AG10803 (cell line): ENCODE measurements at regions not wholly inside any gene's neighbourhood (a gene's known extent, or its start where the extent isn't known, plus 50 kb on each side); places are given as distances from the start of the nearest gene placed in this dataset.
"Not testable (repeated sequence)": the region's sequence is repeated elsewhere in the genome, so short reads cannot be mapped to it uniquely, and the experiment has no call there.

ENCODE experiments used
- DNase-seq: peaks from one replicate; pipeline ENCODE4 v3.0.0; 2010; ENCODE audit warnings: low read depth
- H3K4me3 ChIP-seq: 2 replicates; pipeline ENCODE4 v1.5.1; 2011; ENCODE audit warnings: mild to moderate bottlenecking, low read length, control low read depth
- TF ChIP-seq, protein P1 (sequence below): conservative IDR thresholded peaks from 2 replicates; pipeline ENCODE4 v1.5.1; 2011; ENCODE audit warnings: mild to moderate bottlenecking, low read length, control low read depth, inconsistent platforms

DNA sequence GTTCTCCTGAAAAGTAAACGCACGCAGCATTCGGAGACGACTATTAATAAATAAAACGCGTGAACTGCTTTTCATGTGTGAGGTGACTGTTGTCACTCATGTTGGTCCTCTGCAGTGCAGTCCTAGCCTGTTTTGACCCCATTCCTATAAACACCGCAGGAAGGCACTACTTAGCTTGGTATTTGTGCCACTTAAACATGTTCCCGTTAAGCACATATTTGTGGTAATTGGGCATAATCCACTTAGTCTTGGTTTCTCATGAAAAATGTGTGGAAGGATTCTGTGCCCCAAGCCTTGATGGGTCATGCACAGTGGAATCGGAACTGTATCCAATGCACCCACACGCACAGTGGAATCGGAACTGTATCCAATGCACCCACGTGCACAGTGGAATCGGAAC lies 313.9 kb downstream of the THBS2 start:
- DNase-seq = no peak
- H3K4me3 ChIP-seq = no peak overlapping the region
- TF ChIP-seq, protein P1, sequence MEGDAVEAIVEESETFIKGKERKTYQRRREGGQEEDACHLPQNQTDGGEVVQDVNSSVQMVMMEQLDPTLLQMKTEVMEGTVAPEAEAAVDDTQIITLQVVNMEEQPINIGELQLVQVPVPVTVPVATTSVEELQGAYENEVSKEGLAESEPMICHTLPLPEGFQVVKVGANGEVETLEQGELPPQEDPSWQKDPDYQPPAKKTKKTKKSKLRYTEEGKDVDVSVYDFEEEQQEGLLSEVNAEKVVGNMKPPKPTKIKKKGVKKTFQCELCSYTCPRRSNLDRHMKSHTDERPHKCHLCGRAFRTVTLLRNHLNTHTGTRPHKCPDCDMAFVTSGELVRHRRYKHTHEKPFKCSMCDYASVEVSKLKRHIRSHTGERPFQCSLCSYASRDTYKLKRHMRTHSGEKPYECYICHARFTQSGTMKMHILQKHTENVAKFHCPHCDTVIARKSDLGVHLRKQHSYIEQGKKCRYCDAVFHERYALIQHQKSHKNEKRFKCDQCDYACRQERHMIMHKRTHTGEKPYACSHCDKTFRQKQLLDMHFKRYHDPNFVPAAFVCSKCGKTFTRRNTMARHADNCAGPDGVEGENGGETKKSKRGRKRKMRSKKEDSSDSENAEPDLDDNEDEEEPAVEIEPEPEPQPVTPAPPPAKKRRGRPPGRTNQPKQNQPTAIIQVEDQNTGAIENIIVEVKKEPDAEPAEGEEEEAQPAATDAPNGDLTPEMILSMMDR = no peak

DNA sequence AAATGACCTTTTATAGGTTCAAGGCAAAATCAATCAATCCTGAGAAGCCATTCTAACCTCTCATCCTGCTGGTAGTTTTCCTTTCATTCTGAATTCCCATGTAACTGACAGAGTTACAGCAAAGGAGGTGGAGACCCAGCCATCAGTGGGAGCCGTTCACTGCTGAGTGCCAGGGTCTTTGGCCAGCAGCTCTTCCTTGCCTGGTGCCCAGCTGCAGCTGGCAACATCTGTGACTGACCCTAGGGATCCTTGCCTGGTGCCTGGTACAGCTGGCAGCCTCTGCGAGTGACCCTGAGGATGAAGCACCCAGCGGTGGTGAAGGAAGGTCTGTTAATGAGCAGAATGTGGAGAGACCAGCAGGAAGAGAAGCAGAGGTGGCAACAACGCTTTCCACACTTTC lies 314.6 kb downstream of the THBS2 start:
- DNase-seq = no peak
- TF ChIP-seq, protein P1 = no peak
- H3K4me3 ChIP-seq = no peak overlapping the region

GRCh38 chr6:168938546-168938945 lies 315.1 kb downstream of the THBS2 start:
- TF ChIP-seq, protein P1 = no peak
- no peak overlapping the region for H3K4me3 ChIP-seq
- DNase-seq = no peak

DNA sequence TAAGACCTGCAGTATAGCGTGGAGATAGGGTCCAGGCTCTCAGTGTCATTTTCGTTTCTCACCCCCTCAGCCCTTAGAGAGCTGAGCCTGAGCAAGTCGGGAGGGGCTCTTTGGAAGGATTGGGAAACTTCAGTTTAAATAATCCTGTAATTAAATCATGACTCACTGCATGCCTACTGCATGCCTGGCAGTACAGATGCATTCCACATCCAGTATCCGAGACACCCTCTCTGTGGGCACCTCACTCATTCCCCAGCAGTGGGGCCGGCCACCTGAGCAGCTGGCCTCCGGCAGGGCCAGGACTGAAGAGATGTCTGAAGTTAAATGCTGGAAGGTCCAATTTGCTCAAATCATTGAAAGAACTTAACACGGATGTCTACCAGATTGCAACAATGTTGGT lies 316.6 kb downstream of the THBS2 start:
- peak; percentile 71 for DNase-seq
- no peak overlapping the region for H3K4me3 ChIP-seq
- TF ChIP-seq, protein P1 = no peak

DNA sequence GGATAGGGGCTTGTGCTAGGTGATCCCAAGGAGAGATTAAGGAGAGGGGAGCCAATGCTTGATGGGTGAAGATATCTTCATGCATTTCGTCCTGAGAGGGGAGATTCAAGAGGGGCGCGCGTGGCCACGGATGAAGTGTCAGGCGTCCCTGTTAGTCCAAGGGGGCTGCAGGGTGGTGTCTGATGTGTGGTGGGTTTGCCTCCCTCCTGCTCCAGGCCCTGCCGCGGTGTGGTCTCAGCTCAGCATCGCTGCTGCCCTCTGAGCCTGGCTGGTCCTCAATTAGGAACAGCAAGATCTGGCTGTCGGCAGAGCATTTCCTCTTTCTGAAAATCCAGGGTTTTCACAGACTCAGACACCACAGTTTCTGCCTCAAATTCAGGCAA lies 318.0 kb downstream of the THBS2 start:
- no peak overlapping the region for H3K4me3 ChIP-seq
- no peak for DNase-seq
- TF ChIP-seq, protein P1 = no peak

GRCh38 chr6:168934660-168935627 lies 318.7 kb downstream of the THBS2 start:
- TF ChIP-seq, protein P1 = no peak
- H3K4me3 ChIP-seq = no peak overlapping the region
- DNase-seq = peak; percentile 33

- not testable (repeated sequence) for H3K4me3 ChIP-seq, DNase-seq
These were observed 321.5 kb downstream of the THBS2 start for GRCh38 chr6:168932171-168932570.

DNA sequence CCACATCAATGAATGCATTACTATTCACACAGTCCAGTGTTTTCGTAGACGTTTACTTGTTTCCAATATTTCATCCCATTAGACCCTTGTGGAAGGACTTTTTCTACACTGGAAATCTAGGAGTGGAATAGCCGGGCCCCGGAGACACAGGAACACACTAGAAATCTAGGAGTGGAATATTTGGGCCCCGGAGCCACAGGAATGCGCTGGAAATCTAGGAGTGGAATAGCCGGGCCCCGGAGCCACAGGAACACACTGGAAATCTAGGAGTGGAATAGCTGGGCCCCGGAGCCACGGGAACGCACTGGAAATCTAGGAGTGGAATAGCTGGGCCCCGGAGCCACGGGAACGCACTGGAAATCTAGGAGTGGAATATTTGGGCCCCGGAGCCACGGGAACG lies 322.6 kb downstream of the THBS2 start:
- not testable (repeated sequence) for H3K4me3 ChIP-seq, DNase-seq
